Stimulated activated CD4-positive, alpha-beta T cell treated with anti-CD3 and anti-CD28 coated beads, Interleukin-12 subunit alpha, Interleukin-12 subunit beta, amount 100 ng/mL, for 48 hours (primary cell): ENCODE measurements at regions not wholly inside any gene's neighbourhood (a gene's known extent, or its start where the extent isn't known, plus 50 kb on each side); places are given as distances from the start of the nearest gene placed in this dataset.

ENCODE experiments used
- DNase-seq, 3 donors: peaks; one replicate each; pipeline ENCODE4 v3.0.0-alpha.2; 2020; ENCODE audit warnings: low read depth in 2 of 3, low spot score in 1 of 3

DNA sequence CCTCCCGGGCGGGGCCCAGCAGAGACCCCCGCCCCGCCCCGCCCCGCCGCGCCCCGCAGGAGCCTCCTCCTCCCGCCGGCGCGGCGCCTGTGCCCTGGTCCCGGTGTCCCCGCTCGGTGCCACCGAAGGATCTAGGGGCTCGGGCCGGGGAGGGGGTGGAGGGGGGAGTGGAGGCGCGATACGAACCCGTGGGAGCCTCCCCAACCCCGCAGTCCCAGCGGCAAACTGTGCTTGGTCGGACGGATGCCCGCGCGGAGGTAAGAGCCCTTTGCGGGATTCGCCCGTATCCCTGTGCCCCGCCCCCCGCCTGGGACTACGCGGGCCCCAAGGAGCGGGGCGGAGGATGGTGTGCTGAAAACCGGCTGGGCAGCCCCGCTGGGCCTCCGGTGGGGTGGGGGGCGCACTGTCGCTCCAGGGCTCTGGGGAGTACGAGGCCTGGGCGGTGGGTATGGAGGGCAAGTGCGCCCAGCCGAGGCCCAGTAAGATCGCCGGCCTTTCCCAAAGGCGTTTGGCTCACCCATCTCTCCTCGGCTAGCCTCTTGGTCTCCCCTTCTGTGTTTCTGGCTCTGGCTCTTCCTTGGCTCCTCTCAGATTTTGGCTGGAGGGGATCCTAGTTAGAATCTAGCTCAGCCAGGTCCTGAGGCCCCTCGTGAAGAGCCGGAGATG lies 65.6 kb upstream of the POLG start:
- no peak for DNase-seq

DNA sequence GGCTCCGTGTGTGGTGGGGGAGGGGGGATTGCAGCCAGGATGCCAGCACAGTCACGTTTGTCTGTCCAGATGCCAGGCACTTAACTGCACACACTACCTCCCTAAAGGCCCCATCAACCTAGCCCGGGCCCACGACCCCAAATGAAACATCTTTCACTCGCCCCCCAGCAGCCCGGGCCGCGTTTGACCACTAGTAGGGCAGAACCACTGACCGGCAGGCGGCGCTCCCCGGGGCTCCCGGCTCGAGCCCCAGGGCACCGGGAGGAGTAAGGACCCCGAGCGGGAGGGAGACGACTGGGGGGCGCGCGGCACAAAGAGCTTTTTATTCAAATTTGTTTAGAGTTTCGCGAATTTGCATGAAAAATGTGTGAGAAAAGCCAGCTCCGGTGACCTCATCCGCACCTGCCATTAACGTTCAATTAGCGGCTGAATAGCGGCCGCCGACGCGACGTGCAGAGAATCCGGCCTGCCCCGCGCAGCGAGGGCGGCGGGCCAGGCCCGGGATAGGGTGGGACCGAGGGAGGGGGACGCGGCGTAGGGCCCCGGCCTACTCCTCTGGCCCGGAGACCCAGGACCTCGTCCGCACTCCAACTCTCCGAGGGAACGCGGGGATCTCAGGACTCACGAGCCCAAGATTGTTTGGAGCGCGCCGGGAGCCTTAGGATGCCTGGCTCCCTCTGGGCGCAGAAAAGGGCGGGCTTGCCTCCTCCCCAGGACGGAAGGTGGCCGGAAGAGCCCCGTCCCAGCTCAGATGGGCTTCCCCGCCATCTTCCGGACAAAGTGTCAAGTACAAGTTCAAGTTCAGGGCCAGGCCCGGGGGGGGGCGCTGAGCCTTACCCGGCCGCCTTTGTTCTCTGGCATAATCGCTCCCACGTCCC lies 64.9 kb upstream of the POLG start:
- no peak for DNase-seq

DNA sequence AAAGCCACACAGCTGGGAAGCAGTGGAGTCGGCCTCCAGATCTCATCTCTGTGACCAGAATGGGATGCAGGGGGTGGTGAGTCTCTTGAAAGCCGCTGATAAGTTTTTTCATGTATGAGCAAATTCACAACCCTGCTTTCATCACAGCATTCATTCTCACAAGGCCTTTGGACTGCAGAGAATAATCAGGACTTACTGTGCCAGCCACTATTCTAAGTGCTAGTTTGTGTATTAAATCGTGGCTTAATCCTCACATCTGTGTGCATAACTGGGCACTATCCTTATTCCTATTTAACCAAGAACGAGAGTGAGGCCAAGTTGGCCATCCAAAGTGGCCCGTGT lies 64.2 kb upstream of the POLG start:
- no peak for DNase-seq

DNA sequence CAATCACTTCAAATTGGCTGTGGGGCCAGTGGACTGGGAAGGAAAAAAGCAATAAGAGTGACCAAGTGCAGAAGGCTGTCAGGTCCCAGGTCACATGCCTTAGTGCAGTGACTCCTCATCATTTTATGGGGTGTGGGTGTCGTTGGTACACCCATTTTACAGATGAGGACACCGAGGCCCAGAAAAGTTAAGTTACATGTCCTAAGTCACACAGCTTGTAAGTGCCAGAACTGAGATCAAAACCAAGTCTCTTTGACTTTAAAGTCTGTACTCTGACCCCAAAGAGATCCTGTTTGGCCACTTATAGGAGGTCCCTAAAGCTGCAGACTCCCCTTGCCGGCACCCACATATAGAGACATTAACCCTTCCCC lies 63.0 kb upstream of the POLG start:
- DNase-seq: no peak

DNA sequence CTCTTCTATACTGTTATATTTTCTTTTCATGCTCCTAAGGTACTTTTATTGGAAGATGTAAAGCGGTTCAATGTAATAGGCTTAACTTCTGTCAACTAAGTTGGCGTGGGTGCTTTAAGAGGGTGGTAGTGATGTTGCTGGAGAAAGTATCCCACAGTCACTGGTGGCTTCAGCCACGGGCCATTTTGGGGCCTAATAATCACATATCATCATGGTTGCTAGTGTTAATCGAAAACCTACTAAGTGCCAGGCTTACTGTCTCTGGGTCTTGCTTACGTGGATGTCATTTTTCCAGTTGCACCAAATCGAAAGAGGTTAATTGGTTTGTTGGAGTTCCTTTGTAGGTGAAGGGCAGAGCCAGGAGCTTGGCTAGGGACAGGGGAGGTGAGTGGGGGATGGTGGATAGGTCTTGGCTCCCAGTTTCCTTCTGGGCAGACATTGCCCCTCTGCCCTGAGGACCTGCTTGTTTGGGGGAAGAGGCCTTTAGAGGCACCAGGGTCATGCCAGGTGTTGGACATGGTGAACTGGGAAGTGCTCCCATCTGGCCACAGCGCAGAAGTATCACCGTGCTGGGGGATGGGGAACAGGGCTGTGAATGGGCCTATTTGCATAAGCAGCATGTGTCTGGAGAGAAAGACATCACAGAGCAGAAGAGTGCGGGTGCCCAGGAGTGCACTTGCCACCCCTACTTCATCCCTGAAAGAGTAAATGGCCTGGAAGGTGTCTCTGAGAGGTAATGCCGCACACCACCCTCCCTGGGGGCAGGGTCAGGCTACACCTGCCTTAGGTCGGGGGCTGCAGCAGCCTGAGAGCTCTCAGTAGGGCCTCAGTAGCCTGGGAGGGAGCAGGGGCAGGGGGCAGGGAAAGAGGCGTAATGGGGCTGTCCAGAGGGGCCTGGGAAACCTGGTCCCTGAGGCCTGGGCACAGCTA lies 62.4 kb upstream of the POLG start:
- no peak for DNase-seq

DNA sequence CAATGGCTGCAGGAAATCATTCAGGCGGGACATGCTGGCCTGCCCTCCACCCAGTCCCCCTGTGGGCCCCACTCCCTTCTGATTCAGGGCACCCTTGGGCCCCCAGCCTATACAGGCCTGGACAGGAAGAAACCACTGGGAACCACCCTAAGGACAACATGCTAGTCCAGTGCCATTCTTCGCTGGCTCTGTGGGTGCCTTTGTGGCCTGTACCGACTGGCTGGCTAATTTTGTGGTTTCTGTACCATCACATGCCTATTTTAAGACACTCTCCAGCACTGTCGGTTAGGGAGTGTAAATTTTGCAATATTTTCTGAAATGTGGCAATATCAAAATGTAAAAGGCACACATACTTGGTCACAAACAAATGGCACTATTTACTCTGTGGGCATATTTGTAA lies 61.4 kb upstream of the POLG start:
- DNase-seq: no peak

DNA sequence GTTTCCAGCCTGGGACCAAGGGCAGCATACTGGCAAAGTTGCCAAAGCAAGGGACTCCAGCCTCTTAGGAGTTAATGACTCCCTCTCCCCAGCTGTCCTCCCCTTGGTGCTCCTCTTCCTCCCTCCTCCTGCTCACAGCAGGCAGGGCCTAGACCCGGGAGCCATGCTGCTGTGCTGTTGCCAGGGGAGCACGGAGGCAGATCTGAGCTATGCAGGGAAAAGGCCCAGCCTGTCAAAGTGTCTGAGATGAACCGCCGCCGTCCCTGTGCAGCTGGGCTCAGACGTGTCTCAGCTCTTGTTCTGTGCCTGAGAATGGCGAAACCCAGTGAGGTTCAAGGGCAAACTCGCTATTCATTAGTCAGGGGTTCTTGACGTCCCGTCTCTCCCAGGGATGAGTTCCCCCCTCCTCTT lies 60.8 kb upstream of the POLG start:
- DNase-seq: no peak

DNA sequence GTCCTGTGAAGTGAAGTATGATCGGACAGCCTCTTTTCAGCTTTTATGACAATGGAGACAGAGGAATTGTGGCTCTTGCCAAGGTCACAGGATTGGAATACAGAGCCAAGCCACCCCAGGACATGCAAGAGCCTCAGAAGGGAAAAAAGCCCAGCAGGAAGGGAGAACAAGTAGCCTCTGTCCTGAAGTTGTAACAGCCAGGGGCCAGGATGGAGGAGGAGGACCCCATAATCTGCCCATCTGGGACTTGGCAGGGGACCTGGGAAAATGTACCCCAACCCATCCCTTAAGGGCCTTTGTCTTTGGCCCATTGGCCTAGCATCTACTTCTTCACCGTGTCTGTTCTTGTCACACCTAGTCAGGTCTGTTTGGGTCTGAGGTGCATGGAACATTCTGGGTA lies 60.4 kb upstream of the POLG start:
- no peak for DNase-seq

DNA sequence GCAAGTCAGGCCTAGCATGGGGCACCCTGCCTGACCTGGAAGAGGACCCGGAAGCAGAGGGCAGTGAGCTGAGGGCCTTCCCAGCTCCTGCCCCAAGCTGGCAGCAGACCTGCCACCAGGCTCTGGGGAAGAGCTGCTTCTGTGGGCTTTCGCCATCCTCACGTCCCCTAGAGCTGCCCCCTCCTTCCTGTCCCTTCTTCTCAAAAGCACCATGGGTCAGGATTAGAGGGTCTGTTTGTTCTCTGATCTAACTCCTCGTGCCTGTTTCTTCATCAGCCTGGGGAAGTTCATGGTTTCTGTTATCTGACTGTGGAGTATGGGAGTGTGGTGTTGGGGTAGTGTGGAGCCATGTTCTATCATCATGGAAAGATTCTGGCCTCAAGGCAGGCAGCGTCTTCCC lies 58.4 kb upstream of the POLG start:
- no peak for DNase-seq

DNA sequence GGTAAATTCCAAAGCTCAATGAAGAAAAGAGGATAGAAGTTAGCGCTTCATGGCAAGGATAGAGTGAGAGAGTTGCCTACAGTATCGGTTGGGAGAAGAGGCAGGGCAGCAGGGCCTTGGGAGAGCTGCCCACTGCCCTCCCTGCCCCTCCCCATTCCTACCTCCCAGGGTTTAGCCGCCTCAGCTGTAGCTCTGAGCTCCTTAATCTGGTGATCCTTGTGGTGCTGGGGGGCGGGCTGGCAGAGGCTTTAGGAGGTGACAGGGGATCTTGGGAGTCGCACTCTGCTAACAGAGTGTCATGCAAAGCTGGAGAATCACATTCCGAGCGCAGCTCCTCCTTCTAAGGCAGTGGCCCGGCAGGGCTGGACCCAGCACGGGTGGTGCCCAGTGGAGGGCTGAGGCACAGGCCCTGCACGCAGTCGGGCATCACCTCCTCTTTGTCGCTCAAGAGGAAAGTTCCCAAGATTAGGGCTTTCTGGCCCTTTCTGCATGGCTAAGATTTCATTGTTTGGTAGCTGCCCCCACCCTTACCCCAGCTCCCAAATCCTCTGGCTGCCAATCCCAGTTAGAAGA lies 57.1 kb upstream of the POLG start:
- no peak for DNase-seq

DNA sequence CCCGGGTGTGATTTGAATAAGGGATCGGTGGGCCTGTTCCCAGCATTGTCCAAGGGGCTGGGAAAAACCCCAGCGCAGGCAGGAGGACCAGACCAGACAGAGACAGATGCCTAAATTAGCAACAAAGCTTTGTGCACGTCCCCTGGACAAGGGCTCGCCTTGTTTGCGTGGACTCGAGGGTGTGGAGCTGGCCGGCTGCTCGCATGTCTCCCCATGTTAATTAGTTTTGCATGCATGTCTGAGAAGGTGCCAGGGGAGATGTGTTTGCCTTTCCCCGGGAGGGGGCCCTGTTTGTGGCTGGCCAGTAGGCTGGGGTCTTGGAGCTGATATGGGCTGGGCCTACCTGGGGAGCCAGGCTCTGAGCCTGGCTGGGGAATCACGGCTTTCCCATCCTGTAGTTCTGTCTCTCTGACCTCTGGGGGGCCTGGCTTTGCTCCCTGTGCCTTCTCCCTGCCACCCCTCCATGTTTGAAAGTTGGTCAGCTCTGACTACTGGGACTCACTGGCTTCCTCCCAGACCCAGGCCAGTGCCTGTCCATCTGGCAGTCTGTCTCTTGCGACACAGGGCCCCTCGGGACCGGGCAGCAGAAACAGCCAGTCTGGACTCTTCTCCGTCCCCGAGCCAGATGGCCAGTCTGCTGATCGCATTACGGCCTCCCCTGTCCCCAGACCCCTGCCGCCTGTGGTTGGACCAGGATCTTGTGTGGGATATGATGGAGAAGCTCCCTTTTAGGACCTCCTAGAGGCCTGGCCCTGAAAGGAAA lies 55.4 kb upstream of the POLG start:
- no peak for DNase-seq

DNA sequence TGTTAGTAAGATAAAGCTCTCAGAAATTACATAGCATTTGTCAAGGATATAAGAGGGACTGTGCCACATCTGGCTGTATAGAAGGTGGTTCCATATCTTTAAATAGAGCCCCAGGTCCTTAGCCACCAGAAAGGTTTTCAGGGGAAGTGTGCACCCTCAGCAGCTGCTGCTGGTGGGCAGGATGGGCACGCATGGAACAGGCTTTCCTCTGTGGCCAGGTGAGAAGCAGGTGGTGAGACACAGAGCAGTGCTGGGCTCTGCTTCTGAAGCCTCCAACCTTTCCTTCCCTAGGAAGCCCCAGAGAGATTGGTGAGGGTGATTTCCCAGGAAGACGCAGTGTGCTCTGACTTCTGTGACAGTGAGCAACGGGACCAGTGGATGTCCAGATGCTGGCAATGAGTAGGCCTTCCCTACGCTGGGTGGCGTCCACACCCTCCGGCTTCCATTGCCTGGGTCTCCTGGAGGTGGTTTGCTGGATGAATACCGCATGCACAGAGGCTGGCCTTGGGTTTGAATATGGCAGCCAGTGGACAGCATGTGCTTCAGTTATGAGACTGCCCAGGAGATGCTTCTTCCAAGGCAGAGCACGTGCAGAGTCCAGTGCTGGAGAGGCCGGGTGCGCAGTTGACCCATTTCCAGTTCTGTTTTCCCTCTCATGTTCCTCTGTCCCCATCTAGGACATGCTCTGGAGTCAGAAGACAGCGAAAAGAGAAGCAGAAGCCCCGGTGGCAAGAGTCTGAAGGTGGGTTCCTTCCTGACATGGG lies 52.7 kb upstream of the POLG start:
- no peak for DNase-seq

DNA sequence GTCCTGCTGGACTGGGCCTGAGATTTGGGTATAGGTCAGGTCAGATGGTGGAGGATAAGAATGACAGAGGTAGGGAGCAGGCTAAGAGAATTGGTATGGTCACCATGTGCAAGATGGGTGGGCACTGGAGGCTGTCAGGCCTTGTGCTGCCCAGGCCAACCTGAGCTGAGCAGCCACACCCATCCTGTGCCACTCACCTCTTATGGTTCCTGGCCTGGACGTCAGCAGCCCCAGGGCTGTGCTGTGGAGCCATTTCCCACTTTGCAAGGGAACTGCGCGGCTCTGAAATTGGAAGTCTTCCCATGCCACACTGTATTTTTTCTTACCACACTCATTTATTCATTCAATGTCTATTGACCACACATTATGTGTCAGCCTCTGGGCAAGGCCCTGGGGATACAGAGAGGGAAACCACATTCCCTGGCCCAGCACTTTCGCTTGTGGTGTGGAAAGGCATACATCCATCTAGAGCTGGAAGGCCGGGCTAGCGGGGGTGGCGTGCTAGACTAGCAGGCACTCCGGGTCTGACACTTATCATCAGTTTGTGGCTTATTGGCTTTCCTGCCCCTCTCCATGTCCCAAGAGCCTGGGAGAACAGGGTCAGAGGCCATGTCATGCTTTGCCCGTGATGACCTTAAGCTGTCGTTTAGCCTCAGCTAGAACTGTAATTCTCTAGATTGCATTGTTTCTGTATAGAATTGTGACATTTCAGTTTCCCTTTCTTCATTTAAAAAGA lies 51.1 kb upstream of the POLG start:
- DNase-seq: no peak
